ENCODE measurements at regions not wholly inside any gene's neighbourhood (a gene's known extent, or its start where the extent isn't known, plus 50 kb on each side); places are given as distances from the start of the nearest gene placed in this dataset.

DNA sequence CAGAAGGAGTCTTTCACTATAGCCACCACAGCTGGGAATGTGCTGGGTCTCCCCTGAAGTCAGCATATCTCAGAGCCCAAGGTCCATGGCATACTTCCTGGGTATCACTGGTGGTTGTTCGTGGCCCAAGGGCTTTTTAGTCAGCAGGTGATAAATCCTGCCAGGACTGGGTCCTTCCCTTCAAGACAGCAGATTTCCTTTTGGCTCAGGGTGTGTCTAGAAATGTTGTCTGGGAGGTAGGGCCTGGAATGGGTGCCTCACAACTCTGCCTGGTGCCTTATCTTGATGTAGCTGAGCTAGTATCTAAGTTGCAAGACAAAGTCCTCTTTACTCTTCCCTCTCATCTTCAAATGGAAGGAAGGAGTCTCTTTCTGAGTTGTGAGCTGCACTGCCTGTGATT, 102.4 kb upstream of the TMLHE start:
- DNase-seq (ENCODE audit: low read depth, low spot score): no peak
- H3K4me3 ChIP-seq (ENCODE audit: low read length): no peak overlapping the region

DNA sequence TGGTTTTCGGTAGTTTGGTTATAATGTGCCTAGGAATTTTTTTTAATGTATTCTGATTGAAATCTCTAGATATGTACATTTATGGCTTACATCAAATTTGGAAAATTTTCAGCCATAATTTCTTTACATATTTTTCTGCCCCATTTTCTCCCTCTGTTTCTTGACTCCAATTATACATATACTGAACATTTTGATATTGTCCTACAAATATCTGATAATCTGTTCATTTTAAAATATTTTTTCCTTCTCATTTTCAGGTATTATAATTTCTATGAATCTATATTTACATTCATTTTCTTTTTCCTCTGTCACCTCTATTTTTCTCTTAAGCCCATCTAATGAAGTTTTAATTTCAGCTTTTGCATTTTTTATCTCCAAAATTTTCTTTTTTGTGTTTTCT, 82.7 kb upstream of the TMLHE start:
- DNase-seq (ENCODE audit: low read depth, low spot score): no peak
- no peak overlapping the region for H3K4me3 ChIP-seq (ENCODE audit: low read length)

DNA sequence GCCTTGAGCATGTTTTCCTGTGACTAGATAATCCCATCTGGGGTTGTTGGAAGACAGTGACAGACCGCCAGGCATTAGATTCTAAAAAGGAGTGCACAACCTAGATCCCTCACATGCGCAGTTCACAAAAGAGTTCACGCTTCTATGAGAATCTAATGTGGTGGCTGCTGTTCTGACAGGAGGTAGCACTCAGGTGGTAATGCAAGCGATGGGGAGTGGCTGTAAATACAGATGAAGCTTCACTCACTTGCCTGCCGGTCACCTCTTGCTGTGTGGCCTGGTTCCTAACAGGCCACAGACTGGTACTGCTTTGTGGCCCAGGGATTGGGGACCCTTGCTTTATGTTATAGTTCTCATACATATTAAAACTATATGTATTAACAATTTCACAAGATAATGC, 81.9 kb upstream of the TMLHE start:
- no peak for DNase-seq (ENCODE audit: low read depth, low spot score)
- H3K4me3 ChIP-seq (ENCODE audit: low read length): no peak overlapping the region

DNA sequence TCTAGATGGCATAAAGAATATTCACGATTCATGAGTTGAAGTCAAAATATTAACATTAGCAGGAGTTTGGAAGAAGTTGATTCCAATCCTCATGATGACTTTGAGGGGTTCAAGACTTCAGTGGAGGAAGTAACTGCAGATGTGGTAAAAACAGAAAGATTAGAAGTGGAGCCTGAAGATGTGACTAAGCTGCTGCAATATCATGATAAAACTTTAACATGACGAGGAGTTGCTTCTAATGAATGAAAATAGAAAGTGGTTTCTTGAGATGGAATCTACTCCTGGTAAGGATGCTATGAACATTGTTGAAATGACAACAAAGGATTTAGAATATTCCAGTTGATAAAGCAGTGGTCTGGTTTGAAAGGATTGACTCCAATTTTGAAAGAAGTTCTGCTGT, 70.1 kb upstream of the TMLHE start:
- no peak overlapping the region for H3K4me3 ChIP-seq (ENCODE audit: low read length)
- DNase-seq (ENCODE audit: low read depth, low spot score): no peak

DNA sequence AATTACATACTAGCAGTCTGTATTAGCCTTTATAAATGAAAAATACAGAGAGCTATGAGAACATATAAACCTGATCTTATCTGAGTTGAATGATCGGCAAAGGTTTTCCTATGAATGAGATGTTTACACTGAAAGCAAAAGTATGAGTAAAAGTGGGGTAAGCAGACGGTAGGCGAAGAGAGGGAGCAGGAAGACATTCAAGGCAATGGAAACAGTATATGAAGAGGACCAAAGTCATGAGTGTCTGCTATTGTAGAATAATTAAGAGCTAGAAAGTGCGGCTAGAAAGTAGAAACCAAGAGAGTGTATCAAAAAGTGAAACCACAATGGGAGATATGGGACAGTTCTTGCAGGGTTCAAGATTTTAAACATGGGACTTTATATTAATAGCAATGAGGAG, 67.0 kb upstream of the TMLHE start:
- no peak for DNase-seq (ENCODE audit: low read depth, low spot score)
- H3K4me3 ChIP-seq (ENCODE audit: low read length): no peak overlapping the region

DNA sequence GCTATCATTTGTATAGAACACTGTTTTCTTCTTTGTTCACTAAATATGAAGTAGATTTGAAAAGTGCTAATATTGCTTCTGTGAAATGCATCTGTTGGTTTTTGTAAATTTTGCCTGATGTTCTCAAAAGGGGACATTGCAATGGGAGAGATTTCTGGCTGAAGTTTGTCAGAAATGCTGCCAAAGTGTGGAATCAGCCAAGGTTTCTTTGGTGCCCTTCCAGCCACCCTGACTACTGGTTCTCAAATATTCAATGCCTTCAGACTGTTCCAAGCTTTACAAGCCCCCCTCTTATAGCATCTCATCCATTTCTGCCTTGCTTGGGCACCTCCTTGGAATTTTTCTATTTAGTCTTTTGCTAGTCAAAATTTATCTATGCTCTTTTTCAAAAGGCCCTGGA, 60.6 kb upstream of the TMLHE start:
- no peak overlapping the region for H3K4me3 ChIP-seq (ENCODE audit: low read length)
- no peak for DNase-seq (ENCODE audit: low read depth, low spot score)

DNA sequence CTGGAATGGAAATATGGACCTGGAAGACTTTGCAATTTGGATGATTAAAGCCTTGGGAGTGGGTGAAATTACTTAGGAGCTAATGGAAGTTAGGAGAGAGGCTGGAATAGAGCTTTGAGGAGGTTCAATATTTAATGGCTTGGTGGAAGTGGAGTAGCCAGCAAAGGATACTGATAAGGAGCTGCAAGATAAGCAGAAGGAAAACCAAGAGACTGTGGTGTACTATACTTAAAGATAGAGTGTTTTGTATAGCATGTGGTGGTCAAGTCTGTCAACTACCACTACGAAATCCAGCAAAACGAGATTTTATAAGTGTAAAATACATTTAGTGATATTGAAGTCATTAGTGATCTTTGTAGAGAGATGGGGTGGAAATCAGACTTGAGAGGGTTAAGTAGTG, 54.0 kb upstream of the TMLHE start:
- no peak overlapping the region for H3K4me3 ChIP-seq (ENCODE audit: low read length)
- DNase-seq (ENCODE audit: low read depth, low spot score): no peak
